C1 segment of cervical spinal cord (tissue), 14 donors: ENCODE measurements at regions not wholly inside any gene's neighbourhood (a gene's known extent, or its start where the extent isn't known, plus 50 kb on each side); places are given as distances from the start of the nearest gene placed in this dataset.

Source experiments
- DNase-seq, 14 donors: peaks; one replicate each; lab custom pipeline; 2025; lab: John Stamatoyannopoulos, UW

- DNase-seq = peak in 10 of 14 donors; percentile 3 to 93 (median 14)
Observed at GRCh38 chr13:34671137-34671536, 270.9 kb upstream of the NBEA start.

GRCh38 chr13:34672631-34673030 lies 269.4 kb upstream of the NBEA start:
- DNase-seq = no peak

- DNase-seq = no peak
Observed at GRCh38 chr13:34675626-34676025, 266.4 kb upstream of the NBEA start.

- no peak for DNase-seq
Observed at GRCh38 chr13:34678154-34678553, 263.9 kb upstream of the NBEA start.

GRCh38 chr13:34681405-34681955 lies 260.6 kb upstream of the NBEA start:
- DNase-seq = no peak

- DNase-seq = no peak
Observed at GRCh38 chr13:34695063-34695462, 247.0 kb upstream of the NBEA start.

GRCh38 chr13:34696296-34696695 lies 245.8 kb upstream of the NBEA start:
- DNase-seq = no peak

GRCh38 chr13:34696741-34697140 lies 245.3 kb upstream of the NBEA start:
- DNase-seq = no peak

GRCh38 chr13:34698945-34699344 lies 243.1 kb upstream of the NBEA start:
- DNase-seq = no peak

GRCh38 chr13:34700155-34700554 lies 241.9 kb upstream of the NBEA start:
- DNase-seq = no peak

GRCh38 chr13:34701919-34702318 lies 240.2 kb upstream of the NBEA start:
- no peak for DNase-seq

GRCh38 chr13:34708566-34709313 lies 233.3 kb upstream of the NBEA start:
- no peak for DNase-seq

- DNase-seq = no peak
Observed at GRCh38 chr13:34719060-34719875, 222.8 kb upstream of the NBEA start.

GRCh38 chr13:34720618-34721017 lies 221.5 kb upstream of the NBEA start:
- DNase-seq = no peak

GRCh38 chr13:34721631-34722595 lies 220.2 kb upstream of the NBEA start:
- DNase-seq = no peak

GRCh38 chr13:34722922-34723321 lies 219.1 kb upstream of the NBEA start:
- DNase-seq = no peak

GRCh38 chr13:34730961-34731360 lies 211.1 kb upstream of the NBEA start:
- DNase-seq = no peak

- no peak for DNase-seq
Observed at GRCh38 chr13:34731486-34731885, 210.6 kb upstream of the NBEA start.

- no peak for DNase-seq
Observed at GRCh38 chr13:34733721-34734120, 208.3 kb upstream of the NBEA start.

- DNase-seq = no peak
Observed at GRCh38 chr13:34734932-34735331, 207.1 kb upstream of the NBEA start.

- DNase-seq = peak in 1 of 14 donors; percentile 45
Observed at GRCh38 chr13:34738254-34738992, 203.6 kb upstream of the NBEA start.
